GM18505 (cell line): ENCODE measurements at regions not wholly inside any gene's neighbourhood (a gene's known extent, or its start where the extent isn't known, plus 50 kb on each side); places are given as distances from the start of the nearest gene placed in this dataset.
"Not testable (repeated sequence)": the region's sequence is repeated elsewhere in the genome, so short reads cannot be mapped to it uniquely, and the experiment has no call there.

Experiments
- ATAC-seq: cut with Tn5 transposase; IDR thresholded peaks from one replicate; pipeline ENCODE4 v1.9.1; 2021; ENCODE audit not compliant: unreplicated experiment
- POLR2A ChIP-seq: IDR thresholded peaks from 4 replicates; pipeline ENCODE4 v1.6.1; 2011; ENCODE audit warnings: borderline replicate concordance; ENCODE audit not compliant: insufficient read depth, insufficient read length; ENCODE audit errors: extremely low read depth

GRCh38 chr12:89829434-89829975 is 120.9 kb upstream of the ATP2B1 start:
- no peak for TF ChIP-seq POLR2A
- ATAC-seq, result no peak

DNA sequence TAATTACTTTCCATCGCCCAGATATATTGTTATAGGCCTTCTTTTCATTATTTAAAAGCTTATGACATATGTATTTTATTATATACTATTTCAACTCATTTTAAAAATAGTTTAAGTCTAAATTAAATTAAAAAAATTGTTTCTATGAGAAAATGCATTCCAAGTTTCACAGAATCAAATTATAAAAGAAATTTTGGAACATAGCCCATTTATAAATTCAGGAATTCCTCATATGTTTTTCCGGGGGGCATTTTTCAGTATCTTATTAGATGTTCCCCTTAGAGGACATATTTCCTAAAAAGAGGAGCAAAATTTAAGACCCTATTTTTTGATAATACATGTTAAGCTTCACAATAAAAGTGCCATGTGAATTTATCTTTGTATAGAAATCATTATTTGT is 119.9 kb upstream of the ATP2B1 start:
- TF ChIP-seq POLR2A, result no peak
- no peak for ATAC-seq

DNA sequence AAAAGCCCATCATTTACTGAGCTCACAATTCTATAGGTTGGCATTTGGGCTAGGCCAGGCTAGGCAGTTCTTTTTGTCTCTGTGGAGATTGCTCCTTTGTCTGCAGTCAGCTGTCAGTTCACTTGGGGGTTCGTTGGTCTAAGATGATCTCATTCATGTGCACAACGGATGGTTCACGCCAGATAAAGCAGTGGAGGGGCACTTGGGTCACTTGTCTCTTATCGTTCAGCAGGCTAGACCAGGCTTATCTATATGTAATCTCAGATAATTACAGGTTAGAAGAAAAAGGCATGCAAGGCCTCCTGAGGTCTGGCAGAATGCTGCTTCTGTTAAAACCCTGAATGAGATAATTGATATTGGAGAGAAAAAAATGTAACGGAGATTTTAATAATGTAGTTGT is 119.0 kb upstream of the ATP2B1 start:
- no peak for ATAC-seq
- TF ChIP-seq POLR2A, result no peak

DNA sequence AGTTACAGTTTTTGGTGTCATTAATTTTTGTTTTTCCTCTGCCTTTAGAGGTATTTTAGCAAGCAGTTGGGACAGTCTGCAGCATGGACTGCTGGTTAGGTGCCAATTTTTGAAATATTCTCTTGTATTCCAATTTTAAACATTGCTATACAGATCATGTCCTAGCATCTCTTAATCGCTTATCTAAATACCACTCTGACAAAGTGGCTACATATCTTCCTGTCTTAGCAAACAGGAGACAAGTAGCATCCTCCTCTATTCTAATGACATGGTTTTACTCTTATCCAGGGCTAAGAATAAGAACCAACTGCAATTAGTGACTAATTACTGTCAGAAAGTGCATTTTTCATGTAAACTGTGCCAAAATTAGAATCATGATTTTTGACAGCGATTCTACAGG is 117.8 kb upstream of the ATP2B1 start:
- TF ChIP-seq POLR2A, result no peak
- ATAC-seq, result no peak

DNA sequence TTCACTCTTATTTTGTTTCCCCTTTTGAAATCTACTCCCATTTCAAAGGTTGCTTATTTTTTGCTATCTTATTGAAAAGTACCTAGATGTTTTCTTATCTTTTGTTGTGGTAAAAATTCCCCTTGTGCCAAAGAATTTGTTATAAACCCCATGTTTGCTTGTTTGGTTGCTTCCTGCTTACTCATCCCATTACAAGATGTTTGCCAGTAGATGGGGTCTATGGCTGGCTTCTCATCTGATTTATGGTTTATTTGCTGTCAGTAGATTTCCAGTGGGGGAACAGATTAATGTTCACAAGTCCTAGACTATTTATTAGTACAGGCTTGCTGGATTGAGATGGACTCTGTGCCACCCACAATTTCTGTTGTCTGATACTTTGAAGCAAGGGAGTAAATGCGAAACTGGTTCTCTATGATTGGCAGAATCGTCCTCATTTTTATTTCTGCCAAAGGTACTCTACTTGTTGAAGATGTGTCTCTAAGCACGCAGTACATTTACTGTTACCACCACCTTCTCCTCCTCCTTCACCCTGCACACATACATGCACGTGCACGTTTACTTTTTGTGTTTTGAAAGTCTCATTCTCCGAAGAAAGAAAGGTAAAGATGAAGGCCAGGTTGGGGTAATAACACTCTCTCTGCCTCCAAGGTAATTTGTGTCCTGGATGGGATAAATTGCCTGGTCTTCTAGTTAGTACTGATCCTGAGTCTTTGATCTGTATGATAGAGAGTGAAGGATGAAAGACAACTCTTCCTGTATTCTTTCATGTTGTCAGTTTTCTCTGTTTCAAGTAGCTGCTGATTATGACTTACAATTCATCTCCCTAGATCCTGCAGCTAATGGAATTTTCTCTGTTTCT is 117.2 kb upstream of the ATP2B1 start:
- no peak for TF ChIP-seq POLR2A
- no peak for ATAC-seq

GRCh38 chr12:89824822-89825221 is 116.2 kb upstream of the ATP2B1 start:
- no peak for TF ChIP-seq POLR2A
- no peak for ATAC-seq

DNA sequence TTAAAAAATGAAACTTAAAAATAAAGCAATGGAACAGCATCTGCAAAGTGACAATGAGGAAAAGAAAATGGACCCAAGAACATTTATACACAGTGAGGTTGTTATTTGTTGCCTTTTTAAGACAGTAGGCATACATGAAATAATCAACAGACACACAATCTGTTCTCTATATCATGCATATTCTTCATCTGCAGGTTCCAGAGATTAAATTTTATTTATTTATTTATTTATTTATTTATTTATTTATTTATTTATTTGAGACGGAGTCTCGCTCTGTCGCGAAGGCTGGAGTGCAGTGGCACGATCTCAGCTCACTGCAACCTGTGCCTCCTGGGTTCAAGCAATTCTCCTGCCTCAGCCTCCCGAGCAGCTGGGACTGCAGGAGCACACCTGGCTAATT is 114.4 kb upstream of the ATP2B1 start:
- ATAC-seq, result not testable (repeated sequence)

GRCh38 chr12:89821896-89822295 is 113.3 kb upstream of the ATP2B1 start:
- ATAC-seq, result no peak
- TF ChIP-seq POLR2A, result no peak

DNA sequence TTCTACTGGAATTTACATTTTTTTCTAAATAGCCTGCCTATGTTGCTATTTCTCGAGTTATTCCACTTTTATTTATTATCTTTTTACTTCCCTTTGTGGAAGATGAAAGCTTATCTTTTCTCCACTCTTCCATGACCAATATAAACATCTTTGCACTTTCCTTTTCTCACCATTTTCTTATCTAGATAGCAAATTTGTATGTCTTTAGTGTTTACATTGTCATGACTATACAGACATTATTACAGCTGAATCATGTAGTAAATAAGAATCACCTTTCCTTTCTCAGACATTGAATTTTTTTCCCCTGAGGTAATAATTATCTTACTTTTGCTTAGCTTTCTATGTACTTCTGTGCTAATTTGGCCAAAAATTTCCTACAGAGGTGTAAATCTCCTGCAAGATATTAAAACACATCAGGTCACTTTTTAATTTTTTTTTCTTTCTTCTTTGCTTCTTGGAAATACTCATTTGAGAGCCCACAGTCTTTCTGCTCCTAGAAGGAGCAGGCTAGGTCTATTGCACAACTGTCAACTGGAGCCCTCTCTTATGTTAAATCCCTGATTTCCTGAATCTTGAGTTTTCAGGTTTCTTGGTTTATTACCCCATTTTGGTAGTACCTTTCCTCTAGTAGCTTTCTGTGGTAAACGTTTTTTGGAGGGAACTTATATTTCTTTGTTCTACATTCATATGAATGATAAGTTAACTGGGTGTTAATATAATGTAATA is 109.0 kb upstream of the ATP2B1 start:
- ATAC-seq, result no peak

DNA sequence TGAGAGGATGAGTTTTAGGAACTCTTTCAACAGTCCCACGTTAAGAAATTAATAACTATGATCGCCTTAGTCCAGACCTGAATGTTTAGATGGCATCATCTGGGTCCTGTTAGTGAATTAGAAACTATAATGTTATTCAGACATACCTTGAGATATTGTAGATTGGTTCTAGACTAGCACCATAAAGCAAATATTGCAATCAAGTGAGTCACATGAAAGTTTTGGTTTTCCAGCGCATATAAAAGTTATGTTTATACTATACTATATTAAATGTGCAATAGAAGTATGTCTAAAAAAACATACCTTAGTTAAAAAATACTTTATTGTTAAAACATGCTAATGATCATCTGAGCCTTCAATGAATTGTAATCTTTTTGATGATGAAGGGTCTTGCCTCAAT is 106.6 kb upstream of the ATP2B1 start:
- TF ChIP-seq POLR2A, result no peak
- ATAC-seq, result no peak

More for the DNA sequence above, 109.0 kb upstream of the ATP2B1 start:
- TF ChIP-seq POLR2A, result no peak

DNA sequence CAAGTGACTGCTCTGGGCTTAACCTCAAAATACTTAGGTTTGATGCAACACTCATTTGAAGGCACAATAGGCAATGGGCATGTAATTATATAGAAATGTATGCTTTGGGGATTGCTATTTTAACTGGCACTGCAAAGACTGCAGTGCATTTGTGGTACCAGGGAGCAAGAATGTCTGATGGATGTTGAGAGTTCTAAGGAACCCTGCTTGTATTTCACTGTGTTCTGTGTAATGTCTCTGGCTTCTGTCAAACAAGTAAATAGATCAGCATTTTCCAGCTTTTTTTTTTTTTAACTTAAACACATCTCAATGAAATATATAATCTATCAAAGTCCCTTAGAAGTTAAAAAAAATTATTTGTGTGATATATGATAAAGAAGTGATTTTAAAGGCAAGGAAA is 94.8 kb upstream of the ATP2B1 start:
- no peak for ATAC-seq
- TF ChIP-seq POLR2A, result no peak

DNA sequence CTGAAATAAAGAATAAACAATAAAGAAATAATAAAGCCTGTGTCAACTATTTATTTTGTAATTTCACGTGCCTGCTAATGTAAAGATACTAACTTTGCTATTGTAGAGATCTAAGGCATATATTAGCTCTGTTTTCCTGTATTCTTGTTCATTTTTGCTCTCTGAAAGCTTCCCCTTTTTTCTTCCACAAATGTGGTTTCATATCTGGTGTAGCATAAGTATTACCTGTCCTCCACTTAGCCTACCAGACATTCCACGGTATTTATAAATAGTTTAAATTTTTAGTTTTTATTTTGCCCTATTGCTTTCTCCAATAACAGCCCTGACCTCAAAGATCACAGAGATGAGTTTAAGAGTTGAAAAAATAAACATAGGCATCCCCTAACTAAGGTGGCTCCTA is 92.6 kb upstream of the ATP2B1 start:
- no peak for TF ChIP-seq POLR2A
- no peak for ATAC-seq

GRCh38 chr12:89800435-89800834 is 91.8 kb upstream of the ATP2B1 start:
- no peak for ATAC-seq
- no peak for TF ChIP-seq POLR2A

DNA sequence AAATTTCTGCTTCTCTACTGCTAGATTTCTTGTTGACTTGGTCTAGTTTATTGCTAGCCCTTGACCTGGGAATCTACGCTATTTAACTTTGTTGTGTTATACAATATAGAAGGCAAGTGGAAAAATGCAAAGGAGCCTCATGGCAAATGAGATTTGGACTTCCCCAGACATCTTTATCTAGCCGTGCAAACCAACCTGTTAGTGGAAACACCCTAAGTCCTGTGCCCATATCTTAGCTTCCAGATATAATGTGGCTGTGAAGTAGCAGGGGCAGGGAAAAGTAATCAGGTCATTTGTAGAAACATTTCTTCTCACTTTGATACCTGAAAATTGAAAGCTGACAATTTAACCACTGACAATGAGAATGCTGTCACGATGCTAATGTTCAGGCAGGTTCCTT is 90.7 kb upstream of the ATP2B1 start:
- TF ChIP-seq POLR2A, result no peak
- ATAC-seq, result no peak
